ENCODE measurements at regions not wholly inside any gene's neighbourhood (a gene's known extent, or its start where the extent isn't known, plus 50 kb on each side); places are given as distances from the start of the nearest gene placed in this dataset.

DNA sequence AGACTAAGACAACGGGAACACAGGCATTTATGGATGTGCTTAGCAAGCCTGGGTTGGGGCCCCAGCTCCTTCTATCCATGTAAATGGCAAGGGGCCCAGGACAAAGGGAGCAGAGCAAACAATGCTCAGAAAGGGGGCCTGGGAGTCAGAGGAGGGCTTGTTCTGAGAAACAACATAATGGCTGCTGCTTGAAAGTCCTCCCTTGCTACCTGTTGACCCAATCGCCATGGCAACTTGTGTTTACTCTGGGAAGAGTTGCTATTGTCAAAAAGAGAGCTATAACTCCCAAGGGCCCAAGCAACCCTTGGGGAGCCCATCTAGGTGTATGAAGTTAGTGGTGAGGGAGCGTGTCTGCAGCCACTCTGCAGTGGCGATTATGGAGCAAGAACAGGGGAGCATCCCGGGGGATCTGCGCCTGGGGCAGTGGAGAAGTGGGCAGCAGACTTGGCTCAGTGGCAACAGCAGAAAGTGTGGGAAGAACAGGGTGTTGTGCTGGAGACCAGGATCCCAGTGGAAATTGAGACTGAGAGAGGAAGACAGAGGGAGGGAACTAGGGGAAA, 118.7 kb upstream of the NLRP1 start:
- TF ChIP-seq POLR2AphosphoS5 (IDR thresholded peaks at IDR 0.05) (no peak), EP300 (IDR thresholded peaks at IDR 0.05) (no peak)

Measured in gastroesophageal sphincter (tissue), 2 donors.